A549 (cell line): ENCODE measurements at regions not wholly inside any gene's neighbourhood (a gene's known extent, or its start where the extent isn't known, plus 50 kb on each side); places are given as distances from the start of the nearest gene placed in this dataset.

ENCODE experiments used
- BHLHE40 ChIP-seq: IDR thresholded peaks from 2 replicates; pipeline ENCODE4 v1.6.1; 2012; ENCODE audit warnings: low read depth, low read length, inconsistent platforms
- EHMT2 ChIP-seq: fragments of 200-600 bp; sonication (generic); IDR thresholded peaks from 2 replicates; pipeline ENCODE4 v1.6.1; 2016; ENCODE audit warnings: antibody characterized with exemption, low read depth, mild to moderate bottlenecking, moderate library complexity
- EP300 ChIP-seq, 2 experiments: fragments of >200 bp; sonication (Bioruptor Twin); formaldehyde crosslinking; IDR thresholded peaks; 2 replicates in 1 of 2; 3 replicates in 1 of 2; pipeline ENCODE4 v1.6.1; 2016 to 2017
- JUN ChIP-seq, 2 experiments: fragments of >200 bp; sonication (Bioruptor Twin); formaldehyde crosslinking; IDR thresholded peaks; 2 replicates in 1 of 2; 3 replicates in 1 of 2; pipeline ENCODE4 v1.6.1; 2016 to 2017
- TF ChIP-seq, protein P1 (sequence below): IDR thresholded peaks from 2 replicates; pipeline ENCODE4 v1.6.1; 2012

DNA sequence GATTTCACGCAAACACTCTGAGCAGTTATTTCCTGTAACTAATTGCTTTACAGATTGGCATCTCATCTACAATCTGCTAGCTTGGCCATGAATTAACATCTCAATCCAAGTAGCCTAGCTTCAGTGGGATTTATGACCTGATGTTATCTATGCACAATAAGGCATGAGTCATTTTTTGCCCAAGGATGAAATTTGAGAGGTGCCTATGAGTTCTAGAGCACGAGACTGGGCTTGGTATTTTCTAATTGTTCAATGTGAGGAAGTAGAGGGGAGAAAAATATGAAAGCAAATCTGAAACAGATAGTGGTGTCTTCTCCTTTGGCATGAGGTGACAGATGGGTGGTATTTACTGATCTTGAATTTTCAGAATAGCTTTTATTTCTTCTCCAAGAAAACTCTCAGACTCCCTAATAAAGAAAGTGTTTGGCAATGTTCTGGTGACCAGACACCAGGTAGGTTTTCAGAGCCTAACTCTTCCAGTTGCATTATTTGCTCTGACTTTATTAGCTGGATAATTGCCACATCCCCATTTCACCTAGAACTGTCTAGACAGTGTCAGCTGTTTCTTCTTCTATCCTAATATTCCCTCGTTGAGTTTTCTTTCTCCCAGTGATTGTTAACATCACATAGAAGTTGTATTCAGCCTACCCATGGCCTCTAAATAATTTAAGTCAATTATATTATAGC lies 301.0 kb upstream of the UMPS start:
- TF ChIP-seq EP300 (IDR thresholded peaks at IDR 0.05) (no peak), JUN (IDR thresholded peaks at IDR 0.05) (no peak), EHMT2 (no peak), BHLHE40 (no peak)
- TF ChIP-seq, protein P1, sequence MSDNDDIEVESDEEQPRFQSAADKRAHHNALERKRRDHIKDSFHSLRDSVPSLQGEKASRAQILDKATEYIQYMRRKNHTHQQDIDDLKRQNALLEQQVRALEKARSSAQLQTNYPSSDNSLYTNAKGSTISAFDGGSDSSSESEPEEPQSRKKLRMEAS = no peak
